Ishikawa (cell line): ENCODE measurements at regions not wholly inside any gene's neighbourhood (a gene's known extent, or its start where the extent isn't known, plus 50 kb on each side); places are given as distances from the start of the nearest gene placed in this dataset.

Experiments used
- CEBPB ChIP-seq: IDR thresholded peaks from 2 replicates; pipeline ENCODE4 v1.6.1; 2012
- CREB1 ChIP-seq: IDR thresholded peaks from 2 replicates; pipeline ENCODE4 v1.6.1; 2012; ENCODE audit warnings: low read depth
- EGR1 ChIP-seq: IDR thresholded peaks from 2 replicates; pipeline ENCODE4 v1.6.1; 2012
- EP300 ChIP-seq: IDR thresholded peaks from 2 replicates; pipeline ENCODE4 v1.6.1; 2012; ENCODE audit warnings: borderline replicate concordance
- FOXM1 ChIP-seq: IDR thresholded peaks from 2 replicates; pipeline ENCODE4 v1.6.1; 2012; ENCODE audit warnings: low read depth, borderline replicate concordance
- MAX ChIP-seq: IDR thresholded peaks from 2 replicates; pipeline ENCODE4 v1.6.1; 2012
- NFIC ChIP-seq: IDR thresholded peaks from 2 replicates; pipeline ENCODE4 v1.6.1; 2012
- RAD21 ChIP-seq: IDR thresholded peaks from 2 replicates; pipeline ENCODE4 v1.6.1; 2012; ENCODE audit warnings: low read depth
- REST ChIP-seq: IDR thresholded peaks from 2 replicates; pipeline ENCODE4 v1.6.1; 2012; ENCODE audit warnings: low read depth, mild to moderate bottlenecking
- TAF1 ChIP-seq: IDR thresholded peaks from 2 replicates; pipeline ENCODE4 v1.6.1; 2012; ENCODE audit warnings: low read depth, mild to moderate bottlenecking
- TCF12 ChIP-seq: IDR thresholded peaks from 2 replicates; pipeline ENCODE4 v1.6.1; 2012; ENCODE audit warnings: low read depth
- TEAD4 ChIP-seq: IDR thresholded peaks from 2 replicates; pipeline ENCODE4 v1.6.1; 2012
- YY1 ChIP-seq: IDR thresholded peaks from 2 replicates; pipeline ENCODE4 v1.6.1; 2012; ENCODE audit warnings: low read depth
- ZBTB7A ChIP-seq: IDR thresholded peaks from 2 replicates; pipeline ENCODE4 v1.6.1; 2012; ENCODE audit warnings: low read depth
- TF ChIP-seq, protein P1 (sequence below): IDR thresholded peaks from 2 replicates; pipeline ENCODE4 v1.6.1; 2012

DNA sequence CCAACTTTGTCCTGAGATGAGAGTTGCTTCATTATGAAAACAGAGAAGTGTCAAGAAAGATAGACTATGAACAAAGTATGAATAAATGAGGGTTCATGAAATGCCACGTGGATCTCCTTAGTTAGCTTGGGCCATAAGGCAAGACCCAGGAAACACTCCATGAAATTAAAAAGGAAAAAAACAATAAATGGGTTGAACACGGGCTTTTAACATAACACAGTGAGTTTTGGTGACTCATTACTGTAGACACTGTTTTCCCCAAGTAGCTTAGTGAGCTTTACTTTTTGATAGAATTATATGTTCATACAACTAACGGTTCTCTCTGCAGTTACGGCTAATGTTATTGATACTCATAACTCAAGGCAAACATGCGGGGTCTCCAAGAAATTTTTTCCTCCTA lies 265.0 kb downstream of the DHX15 start:
- no peak for TF ChIP-seq MAX
- TF ChIP-seq TEAD4 = no peak
- TF ChIP-seq NFIC = no peak
- TF ChIP-seq EP300 = no peak
- no peak for TF ChIP-seq CREB1
- TF ChIP-seq FOXM1 = no peak
- TF ChIP-seq ZBTB7A = no peak
- no peak for TF ChIP-seq TAF1
- no peak for TF ChIP-seq TCF12
- no peak for TF ChIP-seq RAD21
- TF ChIP-seq, protein P1, sequence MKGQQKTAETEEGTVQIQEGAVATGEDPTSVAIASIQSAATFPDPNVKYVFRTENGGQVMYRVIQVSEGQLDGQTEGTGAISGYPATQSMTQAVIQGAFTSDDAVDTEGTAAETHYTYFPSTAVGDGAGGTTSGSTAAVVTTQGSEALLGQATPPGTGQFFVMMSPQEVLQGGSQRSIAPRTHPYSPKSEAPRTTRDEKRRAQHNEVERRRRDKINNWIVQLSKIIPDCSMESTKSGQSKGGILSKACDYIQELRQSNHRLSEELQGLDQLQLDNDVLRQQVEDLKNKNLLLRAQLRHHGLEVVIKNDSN = no peak
- TF ChIP-seq REST = no peak
- no peak for TF ChIP-seq YY1
- TF ChIP-seq EGR1 = no peak
- no peak for TF ChIP-seq CEBPB

GRCh38 chr4:24315056-24315455 lies 269.3 kb downstream of the DHX15 start:
- TF ChIP-seq CREB1 (no peak), YY1 (no peak), EGR1 (no peak), TCF12 (no peak), CEBPB (no peak), REST (no peak), ZBTB7A (no peak), NFIC (no peak), TAF1 (no peak), RAD21 (no peak), TEAD4 (no peak), MAX (no peak), FOXM1 (no peak), EP300 (no peak)
- TF ChIP-seq, protein P1 = no peak

GRCh38 chr4:24312261-24312913 lies 272.0 kb downstream of the DHX15 start:
- no peak for TF ChIP-seq REST
- no peak for TF ChIP-seq FOXM1
- no peak for TF ChIP-seq EP300
- no peak for TF ChIP-seq CEBPB
- TF ChIP-seq CREB1 = no peak

GRCh38 chr4:24303926-24304325 lies 280.4 kb downstream of the DHX15 start:
- TF ChIP-seq EP300 = no peak
- no peak for TF ChIP-seq TAF1
- no peak for TF ChIP-seq RAD21
- TF ChIP-seq TCF12 = no peak
- no peak for TF ChIP-seq REST
- TF ChIP-seq NFIC = no peak
- TF ChIP-seq ZBTB7A = no peak
- TF ChIP-seq FOXM1 = no peak
- TF ChIP-seq YY1 = no peak
- TF ChIP-seq CREB1 = no peak
- TF ChIP-seq, protein P1 = no peak
- no peak for TF ChIP-seq CEBPB
- TF ChIP-seq TEAD4 = no peak
- TF ChIP-seq EGR1 = no peak
- no peak for TF ChIP-seq MAX
